HepG2 (cell line): ENCODE measurements at regions not wholly inside any gene's neighbourhood (a gene's known extent, or its start where the extent isn't known, plus 50 kb on each side); places are given as distances from the start of the nearest gene placed in this dataset.

Source experiments
- ATAC-seq: fragments of 200-7000 bp; cut with Tn5 transposase; 3 replicates; pipeline ENCODE4 v1.9.1; 2020; ENCODE audit warnings: mild to moderate bottlenecking, moderate library complexity
- BruUV-seq: library from RNA; stranded (reverse); fragments of 400-500 nt; replicated peaks from 2 replicates; lab custom pipeline; 2021; lab: Mats Ljungman, UMichigan
- CTCF ChIA-PET: fragments of 300-600 bp; formaldehyde crosslinking; extraction: SDS; loops from one replicate; lab custom pipeline; 2021; ENCODE audit warnings: low total read pairs, inconsistent platforms, low intra/inter-chr PET ratio; lab: Yijun Ruan, JAX
- POLR2A ChIA-PET: fragments of 350-600 bp; sonication (Branson Sonifier 250); formaldehyde crosslinking; loops from one replicate; lab custom pipeline; 2020; ENCODE audit warnings: antibody characterized with exemption, inconsistent platforms; lab: Yijun Ruan, JAX
- DNase-seq: peaks from one replicate; pipeline ENCODE4 v3.0.0-alpha.2; 2015; ENCODE audit warnings: low spot score
- FAIRE-seq: peaks from 3 replicates; lab custom pipeline; 2011; peaks lifted over from hg19 to GRCh38; lab: Jason Lieb, UNC
- H2AFZ ChIP-seq: one replicate; pipeline ENCODE4 v1.6.1; 2011; ENCODE audit warnings: low read length, inconsistent platforms
- H3K27ac ChIP-seq: fragments of 300-600 bp; 3 replicates; pipeline ENCODE4 v1.8.0; 2011; ENCODE audit warnings: mixed run types, mild to moderate bottlenecking, mixed read lengths, low read length, inconsistent platforms; ENCODE audit not compliant: insufficient read depth; ENCODE audit errors: extremely low read length
- H3K27me3 ChIP-seq, 2 experiments: fragments of 200-600 bp in 1 of 2; 2 replicates in 1 of 2; 3 replicates in 1 of 2; pipeline versions ENCODE4 v1.6.0 to v1.8.0; 2011; ENCODE audit warnings: low read length in 2 of 2, mild to moderate bottlenecking in 2 of 2, moderate library complexity in 2 of 2, inconsistent platforms in 1 of 2; ENCODE audit not compliant: insufficient read depth in 2 of 2, control insufficient read depth in 1 of 2
- H3K36me3 ChIP-seq, 2 experiments: fragments of 200-600 bp in 1 of 2; replicated peaks in 1 of 2; 2 replicates in 1 of 2; 3 replicates in 1 of 2; pipeline versions ENCODE4 v1.5.1 to v1.8.0; 2011; ENCODE audit warnings: low read length in 2 of 2, inconsistent platforms in 1 of 2; ENCODE audit not compliant: insufficient read depth in 2 of 2, control insufficient read depth in 1 of 2
- H3K4me1 ChIP-seq: 2 replicates; pipeline ENCODE4 v1.5.1; 2012; ENCODE audit warnings: low read length, inconsistent platforms; ENCODE audit not compliant: insufficient read depth
- H3K4me2 ChIP-seq: 2 replicates; pipeline ENCODE4 v1.6.0; 2011; ENCODE audit warnings: low read depth, low read length, inconsistent platforms
- H3K4me3 ChIP-seq, 3 experiments: fragments of 200-600 bp in 1 of 3; sonication (generic), shearing (Covaris generic) in 1 of 3; replicated peaks in 1 of 3; 2 replicates each; pipeline ENCODE4 v1.5.1; 2011 to 2016; ENCODE audit warnings: low read length in 3 of 3, inconsistent platforms in 2 of 3, low read depth in 2 of 3, mild to moderate bottlenecking in 2 of 3, control low read depth in 1 of 3, mixed read lengths in 1 of 3; ENCODE audit not compliant: insufficient read depth in 1 of 3
- H3K79me2 ChIP-seq: one replicate; pipeline ENCODE4 v1.6.1; 2011; ENCODE audit warnings: low read length, inconsistent platforms; ENCODE audit not compliant: insufficient read depth
- H3K9ac ChIP-seq: 2 replicates; pipeline ENCODE4 v1.6.0; 2011; ENCODE audit warnings: mild to moderate bottlenecking, low read depth, low read length, inconsistent platforms; ENCODE audit not compliant: insufficient read depth
- H3K9me3 ChIP-seq: 2 replicates; pipeline ENCODE4 v1.5.1; 2012; ENCODE audit warnings: mild to moderate bottlenecking, low read length
- H4K20me1 ChIP-seq: 2 replicates; pipeline ENCODE4 v1.6.0; 2011; ENCODE audit warnings: inconsistent platforms, mild to moderate bottlenecking, low read length, moderate library complexity; ENCODE audit not compliant: insufficient read depth
- ATF7 ChIP-seq, 2 experiments: fragments of 450-650 bp in 1 of 2; sonication (generic) in 1 of 2; formaldehyde crosslinking in 1 of 2; IDR thresholded peaks; 2 replicates each; pipeline versions ENCODE4 v1.4.0 to v1.6.1; 2016 to 2020; ENCODE audit warnings: antibody characterized with exemption in 1 of 2, mild to moderate bottlenecking in 1 of 2, missing genetic modification reagents in 1 of 2
- CREB1 ChIP-seq, 2 experiments: fragments of 450-650 bp in 1 of 2; IDR thresholded peaks; 2 replicates each; pipeline ENCODE4 v1.6.1; 2016 to 2017; ENCODE audit warnings: control low read depth in 1 of 2, mild to moderate bottlenecking in 1 of 2, missing compliant biosample characterization in 1 of 2, missing genetic modification characterization in 1 of 2
- GLMP ChIP-seq: sonication (generic); formaldehyde crosslinking; IDR thresholded peaks from 2 replicates; pipeline ENCODE4 v1.9.0; 2021; ENCODE audit warnings: missing genetic modification reagents, mild to moderate bottlenecking, borderline replicate concordance
- HES4 ChIP-seq: sonication (generic); formaldehyde crosslinking; IDR thresholded peaks from 2 replicates; pipeline ENCODE4 v1.9.0; 2021; ENCODE audit warnings: mild to moderate bottlenecking, missing genetic modification reagents, borderline replicate concordance
- HMGXB3 ChIP-seq: sonication (generic); formaldehyde crosslinking; IDR thresholded peaks from 2 replicates; pipeline ENCODE4 v1.4.0; 2020; ENCODE audit warnings: missing genetic modification reagents, borderline replicate concordance
- MTERF4 ChIP-seq: sonication (generic); formaldehyde crosslinking; IDR thresholded peaks from 2 replicates; pipeline ENCODE4 v1.8.0; 2023; ENCODE audit warnings: mild to moderate bottlenecking, missing genetic modification reagents
- SIX1 ChIP-seq: sonication (generic); formaldehyde crosslinking; IDR thresholded peaks from 2 replicates; pipeline ENCODE4 v1.4.0; 2020; ENCODE audit warnings: missing genetic modification reagents, borderline replicate concordance
- ZNF224 ChIP-seq: sonication (generic); formaldehyde crosslinking; IDR thresholded peaks from 2 replicates; pipeline ENCODE4 v1.5.0; 2020; ENCODE audit warnings: mild to moderate bottlenecking, missing genetic modification reagents
- ZNF768 ChIP-seq: sonication (generic); formaldehyde crosslinking; IDR thresholded peaks from 2 replicates; pipeline ENCODE4 v1.4.0; 2020; ENCODE audit warnings: missing genetic modification reagents
- ZSCAN5A ChIP-seq: sonication (generic); formaldehyde crosslinking; IDR thresholded peaks from 2 replicates; pipeline ENCODE4 v1.8.0; 2022; ENCODE audit warnings: mild to moderate bottlenecking, missing genetic modification reagents, borderline replicate concordance
- WGBS: methylation state at CpG from one replicate; pipeline ENCODE4 v1.1.6; 2017; ENCODE audit warnings: low lambda C conversion rate; 5-methylcytosine and 5-hydroxymethylcytosine counted together
- in situ Hi-C: cut with HindIII; loops from 2 replicates; pipeline ENCODE4 v1.10.0; 2017; ENCODE audit warnings: low pct_unique_long_range_greater_than_20kb; ENCODE audit not compliant: extremely low pct_ligation_motif_present
- intact Hi-C: fragments of 100-400 bp; cut with micrococcal nuclease; formaldehyde crosslinking; loops from one replicate; pipeline ENCODE4 v1.10.0; 2022; ENCODE audit not compliant: unreplicated experiment

- no peak for TF ChIP-seq SIX1 (CRISPR knock-in tag)
- TF ChIP-seq HES4 (CRISPR knock-in tag), result no peak
- no peak for TF ChIP-seq MTERF4 (CRISPR knock-in tag)
- TF ChIP-seq ZNF224 (CRISPR knock-in tag), result no peak
- TF ChIP-seq, all 625 proteins: peak for 0
Observed at GRCh38 chr2:51866361-51866760, 834.4 kb upstream of the NRXN1 start (continued).

GRCh38 chr2:51859260-51859659 lies 827.3 kb upstream of the NRXN1 start:
- Histone ChIP-seq H3K27me3 (no peaks in the 10 kb centered on the region), H3K4me1 (no peaks in the 10 kb centered on the region), H3K4me3 (no peak overlapping the region), H3K9ac (no peak overlapping the region), H2AFZ (no peak overlapping the region), H3K4me2 (no peak overlapping the region), H3K9me3 (peaks cover 63% of the 10 kb centered on the region), H3K79me2 (no peaks in the 10 kb centered on the region), H4K20me1 (no peaks in the 10 kb centered on the region), H3K36me3 (no peaks in the 10 kb centered on the region), H3K27ac (no peak overlapping the region)
- ATAC-seq, result no peak
- TF ChIP-seq ATF7 (IDR thresholded peaks at IDR 0.05) (peak; percentile 100), ATF7 (CRISPR knock-in tag; IDR thresholded peaks at IDR 0.05) (no peak), GLMP (no peak), CREB1 (IDR thresholded peaks at IDR 0.05) (peak; percentile 95), CREB1 (CRISPR knock-in tag; IDR thresholded peaks at IDR 0.05) (no peak), HMGXB3 (CRISPR knock-in tag) (no peak), ZSCAN5A (no peak), ZNF768 (CRISPR knock-in tag) (no peak)
- ChIA-PET CTCF (no interaction called here), POLR2A (no interaction called here)
- intact Hi-C loops, result no loop called here
- BruUV-seq, result no TSS peak
- WGBS, result 4% methylated on average over 1 of the region's 1 CpG
- in situ Hi-C loops, result no loop called here
- DNase-seq, result no peak
- no peak for FAIRE-seq
